H54 (cell line): ENCODE measurements at regions not wholly inside any gene's neighbourhood (a gene's known extent, or its start where the extent isn't known, plus 50 kb on each side); places are given as distances from the start of the nearest gene placed in this dataset.

Experiments
- DNase-seq: peaks from one replicate; pipeline ENCODE4 v3.0.0; 2011; ENCODE audit warnings: low spot score, mixed read lengths; ENCODE audit not compliant: insufficient read length
- FAIRE-seq: peaks from 3 replicates; lab custom pipeline; 2011; peaks lifted over from hg19 to GRCh38; lab: Jason Lieb, UNC
- POLR2A ChIP-seq: IDR thresholded peaks from 2 replicates; pipeline ENCODE4 v1.6.1; 2011; ENCODE audit warnings: low read depth, mild to moderate bottlenecking, low read length

GRCh38 chr3:10600296-10600714, 94.9 kb upstream of the ATP2B2 start:
- TF ChIP-seq POLR2A: no peak
- FAIRE-seq: peak; percentile 6

GRCh38 chr3:10600726-10601125, 95.3 kb upstream of the ATP2B2 start:
- no peak for FAIRE-seq
- TF ChIP-seq POLR2A: no peak

More at GRCh38 chr3:10600296-10600714, 94.9 kb upstream of the ATP2B2 start:
- DNase-seq: peak; percentile 26

GRCh38 chr3:10601151-10601856, 95.9 kb upstream of the ATP2B2 start:
- no peak for TF ChIP-seq POLR2A
- FAIRE-seq: peak; percentile 90
- peak; percentile 83 for DNase-seq

More at GRCh38 chr3:10600726-10601125, 95.3 kb upstream of the ATP2B2 start:
- peak; percentile 54 for DNase-seq

- TF ChIP-seq POLR2A: no peak
- FAIRE-seq: no peak
- no peak for DNase-seq
These were observed 96.5 kb upstream of the ATP2B2 start for GRCh38 chr3:10601857-10602230.

GRCh38 chr3:10602271-10602670, 96.9 kb upstream of the ATP2B2 start:
- FAIRE-seq (no peak), DNase-seq (no peak)
- no peak for TF ChIP-seq POLR2A

- FAIRE-seq: no peak
- DNase-seq: no peak
- TF ChIP-seq POLR2A: no peak
These were observed 97.7 kb upstream of the ATP2B2 start for GRCh38 chr3:10602769-10603768.

GRCh38 chr3:10609134-10609533, 103.7 kb upstream of the ATP2B2 start:
- no peak for DNase-seq
- FAIRE-seq: no peak
- no peak for TF ChIP-seq POLR2A

GRCh38 chr3:10614168-10614567, 108.8 kb upstream of the ATP2B2 start:
- DNase-seq (no peak), FAIRE-seq (no peak)
- no peak for TF ChIP-seq POLR2A

GRCh38 chr3:10615715-10616114, 110.3 kb upstream of the ATP2B2 start:
- FAIRE-seq (no peak), DNase-seq (no peak)
- TF ChIP-seq POLR2A: no peak

- no peak for FAIRE-seq
- TF ChIP-seq POLR2A: no peak
These were observed 110.9 kb upstream of the ATP2B2 start for GRCh38 chr3:10616321-10616720.

GRCh38 chr3:10619989-10620832, 114.8 kb upstream of the ATP2B2 start:
- no peak for TF ChIP-seq POLR2A
- no peak for DNase-seq
- FAIRE-seq: no peak

More at GRCh38 chr3:10616321-10616720, 110.9 kb upstream of the ATP2B2 start:
- no peak for DNase-seq

- no peak for TF ChIP-seq POLR2A
- FAIRE-seq (no peak), DNase-seq (no peak)
These were observed 115.4 kb upstream of the ATP2B2 start for GRCh38 chr3:10620833-10621082.

GRCh38 chr3:10623578-10624275, 118.3 kb upstream of the ATP2B2 start:
- TF ChIP-seq POLR2A: no peak
- no peak for FAIRE-seq
- DNase-seq: no peak
